ENCODE measurements at regions not wholly inside any gene's neighbourhood (a gene's known extent, or its start where the extent isn't known, plus 50 kb on each side); places are given as distances from the start of the nearest gene placed in this dataset.

DNA sequence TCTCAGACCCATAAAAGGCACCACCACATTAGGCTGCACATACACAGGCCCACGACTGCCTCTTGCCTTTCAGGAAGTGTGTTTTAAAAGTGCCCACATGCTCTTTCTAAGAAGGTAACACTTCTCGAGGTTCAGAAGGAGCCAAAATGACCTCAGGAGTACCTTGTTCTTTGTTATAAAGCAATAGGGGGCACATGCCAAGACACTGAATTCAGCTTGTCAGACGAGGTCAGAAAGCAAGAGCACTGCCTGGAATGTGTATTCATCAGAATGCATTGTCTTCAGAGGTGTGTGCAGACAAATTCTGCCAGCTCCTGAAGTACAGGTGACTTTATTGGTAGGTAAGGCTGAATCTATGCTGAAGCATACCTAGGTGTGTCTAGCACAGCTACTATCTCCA is 114.5 kb upstream of the IRX1 start (continued):
- TF ChIP-seq, protein P1, sequence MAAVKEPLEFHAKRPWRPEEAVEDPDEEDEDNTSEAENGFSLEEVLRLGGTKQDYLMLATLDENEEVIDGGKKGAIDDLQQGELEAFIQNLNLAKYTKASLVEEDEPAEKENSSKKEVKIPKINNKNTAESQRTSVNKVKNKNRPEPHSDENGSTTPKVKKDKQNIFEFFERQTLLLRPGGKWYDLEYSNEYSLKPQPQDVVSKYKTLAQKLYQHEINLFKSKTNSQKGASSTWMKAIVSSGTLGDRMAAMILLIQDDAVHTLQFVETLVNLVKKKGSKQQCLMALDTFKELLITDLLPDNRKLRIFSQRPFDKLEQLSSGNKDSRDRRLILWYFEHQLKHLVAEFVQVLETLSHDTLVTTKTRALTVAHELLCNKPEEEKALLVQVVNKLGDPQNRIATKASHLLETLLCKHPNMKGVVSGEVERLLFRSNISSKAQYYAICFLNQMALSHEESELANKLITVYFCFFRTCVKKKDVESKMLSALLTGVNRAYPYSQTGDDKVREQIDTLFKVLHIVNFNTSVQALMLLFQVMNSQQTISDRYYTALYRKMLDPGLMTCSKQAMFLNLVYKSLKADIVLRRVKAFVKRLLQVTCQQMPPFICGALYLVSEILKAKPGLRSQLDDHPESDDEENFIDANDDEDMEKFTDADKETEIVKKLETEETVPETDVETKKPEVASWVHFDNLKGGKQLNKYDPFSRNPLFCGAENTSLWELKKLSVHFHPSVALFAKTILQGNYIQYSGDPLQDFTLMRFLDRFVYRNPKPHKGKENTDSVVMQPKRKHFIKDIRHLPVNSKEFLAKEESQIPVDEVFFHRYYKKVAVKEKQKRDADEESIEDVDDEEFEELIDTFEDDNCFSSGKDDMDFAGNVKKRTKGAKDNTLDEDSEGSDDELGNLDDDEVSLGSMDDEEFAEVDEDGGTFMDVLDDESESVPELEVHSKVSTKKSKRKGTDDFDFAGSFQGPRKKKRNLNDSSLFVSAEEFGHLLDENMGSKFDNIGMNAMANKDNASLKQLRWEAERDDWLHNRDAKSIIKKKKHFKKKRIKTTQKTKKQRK (IDR thresholded peaks at IDR 0.05; ENCODE audit: low read depth, low read length), result no peak
- TF ChIP-seq TBL1XR1 (IDR thresholded peaks at IDR 0.05; ENCODE audit: low read depth, low read length), result no peak

DNA sequence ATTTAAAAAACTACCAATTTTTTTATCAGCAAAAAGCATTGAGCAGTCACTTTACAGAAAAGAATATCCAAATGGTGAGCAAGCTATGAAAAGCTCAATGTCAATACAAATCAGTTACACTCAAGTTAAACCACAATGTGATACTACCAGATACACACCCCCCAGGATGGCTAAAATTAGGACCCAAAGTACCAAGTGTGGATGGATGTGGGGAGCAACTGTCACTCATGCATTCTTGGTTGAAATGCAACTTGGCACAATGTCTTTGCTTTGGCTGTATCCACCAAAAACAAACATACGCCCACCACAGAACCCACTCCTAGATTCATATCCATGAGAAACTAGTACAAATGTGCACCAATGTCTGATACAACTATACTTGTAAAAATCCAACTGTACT is 120.0 kb upstream of the IRX1 start:
- no peak for DNase-seq (ENCODE audit: low read depth, low spot score)
- intact Hi-C loops (cut with micrococcal nuclease; ENCODE audit: unreplicated experiment), result no loop called here
- H3K9ac ChIP-seq (ENCODE audit: control insufficient read depth, insufficient read depth, low read length), result no peak overlapping the region
- no peak overlapping the region for H3K4me2 ChIP-seq (ENCODE audit: control insufficient read depth, insufficient read depth)
- WGBS (ENCODE audit: insufficient coverage, insufficient replicate concordance, low lambda C conversion rate, missing lambda C conversion rate), result 81% methylated on average over 1 of the region's 1 CpG
- FAIRE-seq, result no peak
- no peaks in the 10 kb centered on the region for H3K79me2 ChIP-seq (ENCODE audit: control insufficient read depth, insufficient read depth, low read length)
- POLR2A ChIA-PET, result no interaction called here
- H3K4me3 ChIP-seq, result no peak overlapping the region
- H3K9me3 ChIP-seq (replicated peaks; ENCODE audit: control insufficient read depth, insufficient read depth, low read length), result no peaks in the 10 kb centered on the region
- SMC1A ChIA-PET (ENCODE audit: uncharacterized antibody, unreplicated experiment), result no interaction called here
- H4K20me1 ChIP-seq (ENCODE audit: control insufficient read depth, insufficient read depth), result no peaks in the 10 kb centered on the region
- no peaks in the 10 kb centered on the region for H3K36me3 ChIP-seq (ENCODE audit: control insufficient read depth in 2 of 2, insufficient read depth in 2 of 2, low read length in 1 of 2)
- no peak for ATAC-seq
- no TSS peak for BruUV-seq (replicated peaks)
- in situ Hi-C loops (cut with MboI), result no loop called here
- CTCF ChIA-PET, result no interaction called here
- TF ChIP-seq, protein P2, sequence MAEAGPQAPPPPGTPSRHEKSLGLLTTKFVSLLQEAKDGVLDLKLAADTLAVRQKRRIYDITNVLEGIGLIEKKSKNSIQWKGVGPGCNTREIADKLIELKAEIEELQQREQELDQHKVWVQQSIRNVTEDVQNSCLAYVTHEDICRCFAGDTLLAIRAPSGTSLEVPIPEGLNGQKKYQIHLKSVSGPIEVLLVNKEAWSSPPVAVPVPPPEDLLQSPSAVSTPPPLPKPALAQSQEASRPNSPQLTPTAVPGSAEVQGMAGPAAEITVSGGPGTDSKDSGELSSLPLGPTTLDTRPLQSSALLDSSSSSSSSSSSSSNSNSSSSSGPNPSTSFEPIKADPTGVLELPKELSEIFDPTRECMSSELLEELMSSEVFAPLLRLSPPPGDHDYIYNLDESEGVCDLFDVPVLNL (IDR thresholded peaks at IDR 0.05; ENCODE audit: low read depth, low read length), result no peak
- no peak for TF ChIP-seq POU2F2 (IDR thresholded peaks at IDR 0.05; ENCODE audit: borderline replicate concordance, low read depth, low read length)
- TF ChIP-seq CREM (IDR thresholded peaks at IDR 0.05; ENCODE audit: low read depth), result no peak
- no peak for TF ChIP-seq RFX5 (IDR thresholded peaks at IDR 0.05; ENCODE audit: low read depth, low read length)
- no peak for TF ChIP-seq PAX5 (IDR thresholded peaks at IDR 0.05; ENCODE audit: borderline replicate concordance, low read depth, low read length)
- TF ChIP-seq STAT1 (conservative IDR thresholded peaks at IDR 0.05), result no peak
- no peak for TF ChIP-seq ZBED1 (IDR thresholded peaks at IDR 0.05; ENCODE audit: borderline replicate concordance)
- RAD21 ChIA-PET (ENCODE audit: unreplicated experiment), result no interaction called here
- no peak overlapping the region for H2AFZ ChIP-seq (ENCODE audit: control insufficient read depth, low read depth, low read length)
- H3K27me3 ChIP-seq (replicated peaks in 1 of 2; ENCODE audit: control insufficient read depth in 2 of 2, insufficient read depth in 2 of 2, low read length in 1 of 2), result no peaks in the 10 kb centered on the region
- no peak overlapping the region for H3K27ac ChIP-seq (ENCODE audit: control insufficient read depth, insufficient read depth)
- no peaks in the 10 kb centered on the region for H3K4me1 ChIP-seq (ENCODE audit: control insufficient read depth, insufficient read depth, low read length)
